ENCODE measurements at regions not wholly inside any gene's neighbourhood (a gene's known extent, or its start where the extent isn't known, plus 50 kb on each side); places are given as distances from the start of the nearest gene placed in this dataset.

GRCh38 chr5:171622010-171622409 is 163.6 kb upstream of the SMIM23 start:
- TF ChIP-seq REST (IDR thresholded peaks at IDR 0.05; ENCODE audit: borderline replicate concordance): no peak
- TF ChIP-seq, protein P1, sequence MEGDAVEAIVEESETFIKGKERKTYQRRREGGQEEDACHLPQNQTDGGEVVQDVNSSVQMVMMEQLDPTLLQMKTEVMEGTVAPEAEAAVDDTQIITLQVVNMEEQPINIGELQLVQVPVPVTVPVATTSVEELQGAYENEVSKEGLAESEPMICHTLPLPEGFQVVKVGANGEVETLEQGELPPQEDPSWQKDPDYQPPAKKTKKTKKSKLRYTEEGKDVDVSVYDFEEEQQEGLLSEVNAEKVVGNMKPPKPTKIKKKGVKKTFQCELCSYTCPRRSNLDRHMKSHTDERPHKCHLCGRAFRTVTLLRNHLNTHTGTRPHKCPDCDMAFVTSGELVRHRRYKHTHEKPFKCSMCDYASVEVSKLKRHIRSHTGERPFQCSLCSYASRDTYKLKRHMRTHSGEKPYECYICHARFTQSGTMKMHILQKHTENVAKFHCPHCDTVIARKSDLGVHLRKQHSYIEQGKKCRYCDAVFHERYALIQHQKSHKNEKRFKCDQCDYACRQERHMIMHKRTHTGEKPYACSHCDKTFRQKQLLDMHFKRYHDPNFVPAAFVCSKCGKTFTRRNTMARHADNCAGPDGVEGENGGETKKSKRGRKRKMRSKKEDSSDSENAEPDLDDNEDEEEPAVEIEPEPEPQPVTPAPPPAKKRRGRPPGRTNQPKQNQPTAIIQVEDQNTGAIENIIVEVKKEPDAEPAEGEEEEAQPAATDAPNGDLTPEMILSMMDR (IDR thresholded peaks at IDR 0.05; ENCODE audit: poor library complexity, severe bottlenecking): no peak
- no peak for TF ChIP-seq EP300 (conservative IDR thresholded peaks at IDR 0.05; ENCODE audit: poor library complexity, severe bottlenecking)
- TF ChIP-seq POLR2AphosphoS5 (IDR thresholded peaks at IDR 0.05): no peak
- no peak for TF ChIP-seq EZH2 (IDR thresholded peaks at IDR 0.05; ENCODE audit: borderline replicate concordance, insufficient read depth, low read length, poor library complexity, severe bottlenecking)
- TF ChIP-seq RAD21 (conservative IDR thresholded peaks at IDR 0.05): no peak
- TF ChIP-seq MXI1 (conservative IDR thresholded peaks at IDR 0.05; ENCODE audit: poor library complexity, severe bottlenecking): no peak
- no peak for TF ChIP-seq TAF1 (IDR thresholded peaks at IDR 0.05; ENCODE audit: low read depth)
- no peak for TF ChIP-seq SMC3 (conservative IDR thresholded peaks at IDR 0.05; ENCODE audit: poor library complexity)

Measured in neural cell (in vitro differentiated cells).